Cardiac fibroblast (primary cell): ENCODE measurements at regions not wholly inside any gene's neighbourhood (a gene's known extent, or its start where the extent isn't known, plus 50 kb on each side); places are given as distances from the start of the nearest gene placed in this dataset.

ENCODE experiments used
- DNase-seq, 2 donors: peaks; one replicate each; pipeline versions ENCODE4 v3.0.0 to v3.0.0-alpha.2; 2010; ENCODE audit warnings: low read depth in 2 of 2
- H3K4me3 ChIP-seq, 2 donors: replicated peaks in 1 of 2; 1 replicate in 1 of 2; 2 replicates in 1 of 2; pipeline ENCODE4 v1.5.1; 2011; ENCODE audit warnings: low read depth in 2 of 2, low read length in 2 of 2, mild to moderate bottlenecking in 2 of 2, moderate library complexity in 1 of 2
- CTCF ChIP-seq: IDR thresholded peaks from one replicate; pipeline ENCODE4 v1.5.1; 2011; ENCODE audit warnings: low read depth, mild to moderate bottlenecking, low read length, inconsistent platforms

- TF ChIP-seq CTCF: no peak
- no peak overlapping the region for H3K4me3 ChIP-seq
- DNase-seq: no peak
These were observed 238.2 kb upstream of the KCNK2 start for GRCh38 chr1:214844319-214844718.

GRCh38 chr1:214846276-214846675 is 236.3 kb upstream of the KCNK2 start:
- no peak for TF ChIP-seq CTCF
- H3K4me3 ChIP-seq: no peak overlapping the region
- DNase-seq: no peak

- TF ChIP-seq CTCF: no peak
- no peak overlapping the region for H3K4me3 ChIP-seq
- DNase-seq: no peak
These were observed 235.3 kb upstream of the KCNK2 start for GRCh38 chr1:214847071-214847810.

- no peak overlapping the region for H3K4me3 ChIP-seq
- no peak for DNase-seq
- TF ChIP-seq CTCF: no peak
These were observed 234.4 kb upstream of the KCNK2 start for GRCh38 chr1:214848101-214848500.

GRCh38 chr1:214850432-214851050 is 232.0 kb upstream of the KCNK2 start:
- TF ChIP-seq CTCF: no peak
- no peak overlapping the region for H3K4me3 ChIP-seq
- peak in 1 of 2 donors; percentile 16 for DNase-seq

GRCh38 chr1:214853340-214853739 is 229.2 kb upstream of the KCNK2 start:
- peak in 1 of 2 donors; percentile 21 for DNase-seq
- H3K4me3 ChIP-seq: no peak overlapping the region
- no peak for TF ChIP-seq CTCF
